GM12891 (cell line): ENCODE measurements at regions not wholly inside any gene's neighbourhood (a gene's known extent, or its start where the extent isn't known, plus 50 kb on each side); places are given as distances from the start of the nearest gene placed in this dataset.

Experiments
- POLR2A ChIP-seq: IDR thresholded peaks from 2 replicates; pipeline ENCODE4 v1.6.1; 2011; ENCODE audit warnings: low read depth, low read length, control low read depth
- POLR2AphosphoS5 ChIP-seq: IDR thresholded peaks from 2 replicates; pipeline ENCODE4 v1.6.1; 2011; ENCODE audit warnings: low read depth, low read length, control low read depth
- POU2F2 ChIP-seq: IDR thresholded peaks from 2 replicates; pipeline ENCODE4 v1.6.1; 2011; ENCODE audit warnings: low read depth, mild to moderate bottlenecking, control low read depth, low read length, moderate library complexity
- TAF1 ChIP-seq: IDR thresholded peaks from 2 replicates; pipeline ENCODE4 v1.6.1; 2011; ENCODE audit warnings: low read depth, low read length, control low read depth

DNA sequence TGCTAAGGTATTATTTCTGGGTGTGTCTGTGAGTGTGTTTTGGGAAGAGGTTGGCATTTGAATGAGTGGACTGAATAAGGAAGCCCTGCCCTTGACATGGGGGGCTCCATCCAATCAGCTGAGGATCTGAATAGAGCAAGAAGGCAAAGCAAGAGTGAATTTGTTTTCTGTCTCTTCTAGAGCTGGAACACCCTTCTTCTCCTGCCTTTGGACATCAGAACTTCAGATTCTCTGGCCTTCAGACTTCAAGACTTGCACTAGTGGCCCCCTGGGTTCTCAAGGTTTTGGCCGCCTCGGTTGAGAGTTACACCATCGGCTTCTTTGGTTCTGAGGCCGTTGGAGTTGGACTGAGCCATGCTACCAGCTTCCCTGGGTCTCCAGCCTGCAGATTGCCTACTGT, 448.6 kb downstream of the SHISA9 start:
- TF ChIP-seq POLR2A (no peak), TAF1 (no peak), POLR2AphosphoS5 (no peak), POU2F2 (no peak)
